HAP-1 (cell line): ENCODE measurements at regions not wholly inside any gene's neighbourhood (a gene's known extent, or its start where the extent isn't known, plus 50 kb on each side); places are given as distances from the start of the nearest gene placed in this dataset.
"Not testable (repeated sequence)": the region's sequence is repeated elsewhere in the genome, so short reads cannot be mapped to it uniquely, and the experiment has no call there.

Experiments
- DNase-seq, 2 experiments: peaks; one replicate each; pipeline ENCODE4 v3.0.0-alpha.2; 2016 to 2020; ENCODE audit warnings: low spot score in 2 of 2
- H3K27me3 ChIP-seq: fragments of 250-450 bp; sonication (Bioruptor Pico); 2 replicates; pipeline ENCODE4 v1.5.1; 2020; ENCODE audit warnings: low read depth, mild to moderate bottlenecking, moderate library complexity
- H3K36me3 ChIP-seq: fragments of 250-450 bp; sonication (Bioruptor Pico); replicated peaks from 2 replicates; pipeline ENCODE4 v1.5.1; 2020; ENCODE audit warnings: mild to moderate bottlenecking
- H3K4me1 ChIP-seq: fragments of 250-450 bp; sonication (Bioruptor Pico); 2 replicates; pipeline ENCODE4 v1.5.1; 2020; ENCODE audit warnings: mild to moderate bottlenecking
- H3K4me3 ChIP-seq: fragments of 250-450 bp; sonication (Bioruptor Pico); 2 replicates; pipeline ENCODE4 v1.5.1; 2020; ENCODE audit warnings: mild to moderate bottlenecking, moderate library complexity
- H3K9me3 ChIP-seq: fragments of 250-450 bp; sonication (Bioruptor Pico); 2 replicates; pipeline ENCODE4 v1.5.1; 2020; ENCODE audit warnings: mild to moderate bottlenecking, moderate library complexity
- in situ Hi-C: fragments of 300-500 bp; cut with MboI; formaldehyde crosslinking; loops from 3 replicates; pipeline ENCODE4 v1.14.3; 2020; ENCODE audit warnings: low sequenced_read_pairs, inconsistent platforms, mixed read lengths

DNA sequence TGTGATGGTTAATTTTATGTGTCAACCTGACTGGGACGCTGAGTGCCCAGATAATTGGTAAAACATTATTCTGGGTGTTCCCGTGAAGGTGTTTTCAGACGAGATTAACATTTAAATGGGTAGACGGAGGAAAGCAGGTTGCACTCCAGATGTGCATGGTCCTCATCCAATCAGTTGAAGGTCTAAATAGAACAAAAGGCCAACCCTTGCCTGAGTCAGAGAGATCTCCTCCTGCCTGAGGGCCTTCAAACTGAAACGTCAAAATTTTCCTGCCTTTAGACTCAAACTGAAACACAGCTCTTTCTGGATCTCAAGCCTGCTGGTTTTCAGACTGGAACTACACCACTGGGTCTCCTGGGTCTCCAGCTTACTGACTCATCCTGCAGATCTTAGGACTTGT, 73.5 kb downstream of the NPIPA8 start:
- in situ Hi-C loops: not testable (repeated sequence)

DNA sequence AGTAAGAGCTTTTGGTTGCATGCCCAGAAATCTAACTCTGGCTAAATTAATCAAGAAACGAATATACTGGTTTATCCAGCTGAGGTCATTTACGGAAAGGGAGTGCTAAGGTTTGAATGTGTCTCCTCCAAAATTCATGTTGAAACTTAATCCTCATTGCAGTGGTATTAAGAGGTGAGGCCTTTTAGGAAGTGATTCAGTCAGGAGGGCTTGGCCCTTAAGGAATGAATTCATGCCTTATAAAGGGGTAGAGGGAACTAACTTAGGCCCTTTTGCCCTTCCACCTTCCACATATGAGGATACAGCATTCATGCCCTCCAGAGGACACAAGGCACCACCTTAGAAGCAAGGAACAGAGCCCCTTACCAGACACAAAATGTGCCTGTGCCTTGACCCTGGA, 74.7 kb downstream of the NPIPA8 start:
- H3K4me1 ChIP-seq, H3K27me3 ChIP-seq, H3K36me3 ChIP-seq, H3K4me3 ChIP-seq, in situ Hi-C loops, H3K9me3 ChIP-seq, DNase-seq: not testable (repeated sequence)

More for the DNA sequence above, 73.5 kb downstream of the NPIPA8 start:
- not testable (repeated sequence) for H3K4me3 ChIP-seq, H3K4me1 ChIP-seq, H3K36me3 ChIP-seq, H3K9me3 ChIP-seq, H3K27me3 ChIP-seq, DNase-seq

DNA sequence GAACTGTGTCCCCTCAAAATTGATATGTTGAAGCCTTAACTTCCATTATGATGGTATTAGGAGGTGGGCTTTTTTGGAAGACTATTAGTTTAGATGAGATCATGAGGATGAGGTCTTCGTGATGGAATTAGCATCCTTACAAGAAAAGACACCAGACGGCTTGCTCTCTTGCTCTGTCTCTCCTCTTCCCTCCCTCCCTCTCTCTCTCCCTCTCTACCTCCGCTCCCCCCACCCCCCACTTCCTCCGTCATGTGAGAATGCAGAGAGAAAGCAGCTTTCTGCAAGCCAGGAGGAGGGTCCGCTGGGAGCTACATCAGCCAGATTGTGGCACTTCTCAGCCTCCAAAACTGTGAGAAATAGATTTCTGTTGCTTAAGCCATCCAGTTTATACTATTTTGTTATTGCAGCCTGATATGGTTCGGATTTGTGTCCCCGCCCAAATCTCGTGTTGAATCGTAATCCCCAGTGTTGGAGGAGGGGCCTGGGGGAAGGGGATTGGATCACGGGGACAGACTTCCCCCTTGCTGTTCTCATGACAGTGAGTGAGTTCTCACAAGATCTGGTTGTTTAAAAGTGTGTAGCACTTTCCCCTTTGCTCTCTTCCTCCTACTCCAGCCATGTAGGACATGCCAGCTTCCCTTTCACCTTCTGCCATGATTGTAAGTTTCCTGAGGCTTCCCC, 76.9 kb downstream of the NPIPA8 start:
- H3K4me3 ChIP-seq, DNase-seq, H3K9me3 ChIP-seq, H3K27me3 ChIP-seq, in situ Hi-C loops, H3K36me3 ChIP-seq, H3K4me1 ChIP-seq: not testable (repeated sequence)

DNA sequence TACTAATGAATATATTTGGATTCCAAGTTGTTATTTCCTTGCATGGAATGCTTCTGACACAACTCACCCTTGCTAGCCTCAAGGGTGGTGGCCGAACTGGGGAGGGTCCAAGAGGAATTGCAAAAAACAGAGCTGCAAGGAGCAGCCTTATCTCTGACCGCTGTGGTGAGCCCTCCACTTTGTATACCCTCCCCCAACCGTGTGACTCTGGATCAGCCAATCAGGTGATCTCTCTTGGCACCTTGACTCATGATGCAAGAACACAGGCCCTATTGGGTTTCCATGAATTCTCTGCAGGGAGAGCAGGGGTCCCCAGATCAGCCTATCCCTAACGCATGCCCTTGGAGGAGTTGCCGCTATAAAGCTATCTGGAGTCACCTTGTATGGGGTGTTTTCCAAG, 83.6 kb downstream of the NPIPA8 start:
- in situ Hi-C loops, H3K27me3 ChIP-seq, H3K4me1 ChIP-seq, H3K9me3 ChIP-seq, H3K4me3 ChIP-seq, DNase-seq, H3K36me3 ChIP-seq: not testable (repeated sequence)

- in situ Hi-C loops, H3K36me3 ChIP-seq, H3K4me3 ChIP-seq, DNase-seq, H3K9me3 ChIP-seq, H3K4me1 ChIP-seq, H3K27me3 ChIP-seq: not testable (repeated sequence)
Observed at GRCh38 chr16:18230505-18230904, 106.0 kb downstream of the NPIPA8 start.

- H3K27me3 ChIP-seq, H3K9me3 ChIP-seq, H3K36me3 ChIP-seq, H3K4me3 ChIP-seq, H3K4me1 ChIP-seq, DNase-seq, in situ Hi-C loops: not testable (repeated sequence)
Observed at GRCh38 chr16:18222054-18223009, 114.2 kb downstream of the NPIPA8 start.

GRCh38 chr16:18217741-18218140, 118.8 kb downstream of the NPIPA8 start:
- DNase-seq, H3K4me3 ChIP-seq, H3K9me3 ChIP-seq, in situ Hi-C loops, H3K4me1 ChIP-seq, H3K27me3 ChIP-seq, H3K36me3 ChIP-seq: not testable (repeated sequence)

- DNase-seq, H3K9me3 ChIP-seq, H3K36me3 ChIP-seq, H3K4me1 ChIP-seq, in situ Hi-C loops, H3K27me3 ChIP-seq, H3K4me3 ChIP-seq: not testable (repeated sequence)
Observed at GRCh38 chr16:18216814-18217213, 119.7 kb downstream of the NPIPA8 start.

DNA sequence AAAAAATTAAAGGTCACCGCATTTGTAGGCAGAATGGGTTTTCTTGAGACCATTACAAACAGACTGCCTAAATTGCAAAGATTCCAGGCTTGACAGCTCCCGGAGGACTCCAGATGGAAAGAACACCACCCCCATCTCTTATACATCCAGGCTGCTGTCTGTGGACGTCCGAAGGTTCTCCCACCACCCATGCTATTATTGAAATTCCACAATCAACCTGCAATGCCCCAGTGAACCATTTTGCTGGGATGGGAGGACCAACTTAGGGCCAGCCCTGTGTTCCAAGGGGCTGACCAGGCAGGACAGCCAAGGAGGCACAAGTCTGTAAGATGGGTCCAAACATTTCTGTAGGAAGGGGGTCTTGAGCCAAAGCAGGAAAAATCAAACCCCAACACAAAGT, 122.7 kb downstream of the NPIPA8 start:
- H3K4me3 ChIP-seq, H3K4me1 ChIP-seq, H3K36me3 ChIP-seq, H3K27me3 ChIP-seq, H3K9me3 ChIP-seq, in situ Hi-C loops: not testable (repeated sequence)
- peak in 1 of 2 experiments; percentile 6 for DNase-seq

DNA sequence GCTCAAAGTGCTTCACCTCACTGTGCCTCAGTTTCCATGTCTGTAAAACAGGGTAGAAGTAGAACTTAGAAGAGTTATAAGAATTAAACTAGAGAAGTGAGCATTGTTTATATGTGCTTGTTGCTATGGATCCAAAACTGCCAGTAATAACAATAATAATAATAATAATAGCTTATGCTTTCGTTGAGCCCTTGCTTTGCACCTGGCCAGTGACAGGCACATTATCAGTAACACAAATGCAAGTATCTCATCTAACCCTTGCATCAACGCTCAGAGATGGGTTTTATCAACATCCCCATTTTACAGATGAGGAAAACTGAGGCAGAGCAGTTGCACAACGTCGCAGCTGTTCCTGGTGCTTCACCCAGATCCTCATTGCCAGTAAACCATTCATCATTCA, 125.0 kb downstream of the NPIPA8 start:
- H3K9me3 ChIP-seq, H3K4me3 ChIP-seq, H3K27me3 ChIP-seq, in situ Hi-C loops, H3K36me3 ChIP-seq, H3K4me1 ChIP-seq, DNase-seq: not testable (repeated sequence)

DNA sequence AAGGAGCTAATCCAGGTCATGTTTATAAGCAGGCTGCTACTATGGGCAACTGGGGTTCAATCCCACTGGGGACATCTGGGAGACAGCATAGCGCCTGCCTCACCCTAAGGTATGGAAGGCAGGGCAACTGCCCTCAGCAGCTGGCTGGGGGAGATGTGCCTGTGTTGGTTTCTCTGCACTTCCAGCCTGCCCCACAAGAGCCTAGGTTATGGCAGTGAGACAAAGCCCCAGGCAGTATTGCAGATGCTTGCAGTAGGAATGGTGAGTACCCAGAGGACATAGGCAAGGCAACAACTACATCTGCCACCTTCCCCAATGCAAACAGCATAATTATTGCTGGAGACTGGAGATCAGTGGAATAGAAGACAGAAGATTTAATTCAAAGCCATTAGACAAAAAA, 131.8 kb downstream of the NPIPA8 start:
- DNase-seq, H3K27me3 ChIP-seq, in situ Hi-C loops: not testable (repeated sequence)

DNA sequence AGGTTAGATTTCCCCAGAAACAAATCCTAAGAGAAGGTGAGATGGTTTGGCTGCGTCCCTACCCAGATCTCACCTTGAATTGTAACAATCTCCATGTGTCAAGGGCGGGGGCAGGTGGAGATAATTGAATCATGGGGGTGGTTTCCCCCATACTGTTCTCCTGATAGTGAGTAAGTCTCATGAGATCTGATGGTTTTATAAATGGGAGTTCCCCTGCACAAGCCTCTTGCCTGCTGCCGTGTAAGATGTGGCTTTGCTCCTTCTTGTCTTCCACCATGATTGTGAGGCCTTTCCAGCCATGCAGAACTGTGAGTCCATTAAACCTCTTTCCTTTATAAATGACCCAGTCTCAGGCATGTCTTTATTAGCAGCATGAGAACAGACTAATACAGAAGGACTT, 132.2 kb downstream of the NPIPA8 start:
- H3K4me1 ChIP-seq, H3K27me3 ChIP-seq, H3K4me3 ChIP-seq, in situ Hi-C loops, H3K36me3 ChIP-seq, H3K9me3 ChIP-seq, DNase-seq: not testable (repeated sequence)

More for the DNA sequence above, 131.8 kb downstream of the NPIPA8 start:
- H3K4me3 ChIP-seq, H3K4me1 ChIP-seq, H3K36me3 ChIP-seq, H3K9me3 ChIP-seq: not testable (repeated sequence)

GRCh38 chr16:18201511-18201910, 135.0 kb downstream of the NPIPA8 start:
- H3K9me3 ChIP-seq, H3K4me1 ChIP-seq, H3K4me3 ChIP-seq, H3K36me3 ChIP-seq, DNase-seq, in situ Hi-C loops, H3K27me3 ChIP-seq: not testable (repeated sequence)

GRCh38 chr16:18192389-18192788, 144.1 kb downstream of the NPIPA8 start:
- in situ Hi-C loops, H3K36me3 ChIP-seq, DNase-seq, H3K4me1 ChIP-seq, H3K4me3 ChIP-seq, H3K27me3 ChIP-seq, H3K9me3 ChIP-seq: not testable (repeated sequence)
